Loucy (cell line): ENCODE measurements at regions not wholly inside any gene's neighbourhood (a gene's known extent, or its start where the extent isn't known, plus 50 kb on each side); places are given as distances from the start of the nearest gene placed in this dataset.

Source experiments
- H2AFZ ChIP-seq: fragments of 200-600 bp; sonication (generic); 2 replicates; pipeline ENCODE4 v1.6.0; 2016; ENCODE audit warnings: antibody characterized with exemption, mild to moderate bottlenecking, low read length, moderate library complexity
- H3F3A ChIP-seq: fragments of 200-600 bp; 2 replicates; pipeline ENCODE4 v1.6.0; 2016; ENCODE audit warnings: antibody characterized with exemption, low read depth, mild to moderate bottlenecking
- H3K27me3 ChIP-seq: fragments of 200-600 bp; sonication (generic); 2 replicates; pipeline ENCODE4 v1.6.1; 2014; ENCODE audit warnings: low read length, mild to moderate bottlenecking; ENCODE audit not compliant: insufficient read depth, poor library complexity, severe bottlenecking
- H3K36me3 ChIP-seq: fragments of 200-600 bp; sonication (generic); 2 replicates; pipeline ENCODE4 v1.6.1; 2016; ENCODE audit warnings: low read length; ENCODE audit not compliant: insufficient read depth
- H3K4me1 ChIP-seq: fragments of 200-600 bp; sonication (generic); 2 replicates; pipeline ENCODE4 v1.5.1; 2014; ENCODE audit warnings: low read length, mild to moderate bottlenecking; ENCODE audit not compliant: insufficient read depth, poor library complexity, severe bottlenecking
- H3K4me2 ChIP-seq: fragments of 200-600 bp; sonication (generic); 2 replicates; pipeline ENCODE4 v1.6.0; 2014; ENCODE audit warnings: antibody characterized with exemption, low read length, low read depth, mild to moderate bottlenecking; ENCODE audit not compliant: poor library complexity, severe bottlenecking
- H3K4me3 ChIP-seq: fragments of 200-600 bp; sonication (generic); 2 replicates; pipeline ENCODE4 v1.5.1; 2014; ENCODE audit warnings: low read length, mild to moderate bottlenecking, mixed read lengths; ENCODE audit not compliant: poor library complexity, severe bottlenecking
- H3K79me2 ChIP-seq: fragments of 200-600 bp; sonication (generic); 2 replicates; pipeline ENCODE4 v1.6.1; 2014; ENCODE audit warnings: low read length; ENCODE audit not compliant: insufficient read depth
- H3K9ac ChIP-seq: fragments of 200-600 bp; sonication (generic); 2 replicates; pipeline ENCODE4 v1.6.0; 2014; ENCODE audit warnings: mild to moderate bottlenecking, low read depth, low read length, moderate library complexity; ENCODE audit not compliant: poor library complexity, severe bottlenecking
- H3K9me2 ChIP-seq: fragments of 200-600 bp; sonication (generic); replicated peaks from 2 replicates; pipeline ENCODE4 v1.6.1; 2016; ENCODE audit warnings: low read depth, low read length, mixed read lengths
- H3K9me3 ChIP-seq: fragments of 200-600 bp; sonication (generic); 2 replicates; pipeline ENCODE4 v1.6.1; 2014; ENCODE audit warnings: mild to moderate bottlenecking, antibody characterized with exemption, low read length, low read depth; ENCODE audit not compliant: insufficient read depth
- H4K20me1 ChIP-seq: fragments of 200-600 bp; sonication (generic); 2 replicates; pipeline ENCODE4 v1.6.0; 2014; ENCODE audit warnings: antibody characterized with exemption, low read length, mild to moderate bottlenecking; ENCODE audit not compliant: insufficient read depth, poor library complexity, severe bottlenecking
- EZH2phosphoT487 ChIP-seq: fragments of 200-600 bp; IDR thresholded peaks from 2 replicates; pipeline ENCODE4 v1.6.1; 2018; ENCODE audit warnings: antibody characterized with exemption, mild to moderate bottlenecking, moderate library complexity, borderline replicate concordance
- TF ChIP-seq, protein P1 (sequence below): fragments of 200-600 bp; sonication (generic); conservative IDR thresholded peaks from 2 replicates; pipeline ENCODE4 v1.5.1; 2014; ENCODE audit warnings: mild to moderate bottlenecking, antibody characterized with exemption, low read length

DNA sequence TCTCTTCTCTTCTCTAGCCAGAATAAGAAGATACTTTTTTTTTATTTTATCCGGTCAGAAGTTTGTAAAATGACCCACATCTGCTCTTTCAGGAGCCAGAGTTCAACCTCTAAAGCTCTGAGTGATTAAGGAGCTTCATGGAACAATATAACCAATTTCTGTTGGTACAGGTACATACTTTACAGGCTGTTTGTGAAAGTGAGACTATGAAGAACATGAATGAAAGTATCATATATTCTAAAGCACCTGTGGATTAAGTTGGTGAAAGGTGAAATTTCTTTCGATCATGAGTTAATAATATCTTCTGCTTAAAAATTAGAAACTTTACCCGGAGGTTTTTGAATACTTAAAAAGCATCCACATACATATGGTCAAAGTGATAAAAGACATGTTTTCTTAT lies 65.2 kb downstream of the DMRT2 start:
- TF ChIP-seq, protein P1, sequence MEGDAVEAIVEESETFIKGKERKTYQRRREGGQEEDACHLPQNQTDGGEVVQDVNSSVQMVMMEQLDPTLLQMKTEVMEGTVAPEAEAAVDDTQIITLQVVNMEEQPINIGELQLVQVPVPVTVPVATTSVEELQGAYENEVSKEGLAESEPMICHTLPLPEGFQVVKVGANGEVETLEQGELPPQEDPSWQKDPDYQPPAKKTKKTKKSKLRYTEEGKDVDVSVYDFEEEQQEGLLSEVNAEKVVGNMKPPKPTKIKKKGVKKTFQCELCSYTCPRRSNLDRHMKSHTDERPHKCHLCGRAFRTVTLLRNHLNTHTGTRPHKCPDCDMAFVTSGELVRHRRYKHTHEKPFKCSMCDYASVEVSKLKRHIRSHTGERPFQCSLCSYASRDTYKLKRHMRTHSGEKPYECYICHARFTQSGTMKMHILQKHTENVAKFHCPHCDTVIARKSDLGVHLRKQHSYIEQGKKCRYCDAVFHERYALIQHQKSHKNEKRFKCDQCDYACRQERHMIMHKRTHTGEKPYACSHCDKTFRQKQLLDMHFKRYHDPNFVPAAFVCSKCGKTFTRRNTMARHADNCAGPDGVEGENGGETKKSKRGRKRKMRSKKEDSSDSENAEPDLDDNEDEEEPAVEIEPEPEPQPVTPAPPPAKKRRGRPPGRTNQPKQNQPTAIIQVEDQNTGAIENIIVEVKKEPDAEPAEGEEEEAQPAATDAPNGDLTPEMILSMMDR, result no peak
- TF ChIP-seq EZH2phosphoT487, result no peak
- Histone ChIP-seq H3K9me2 (no peaks in the 10 kb centered on the region), H3K4me3 (no peak overlapping the region), H2AFZ (no peak overlapping the region), H3F3A (no peaks in the 10 kb centered on the region), H3K4me2 (no peak overlapping the region), H3K9me3 (no peaks in the 10 kb centered on the region), H3K9ac (no peak overlapping the region), H3K79me2 (no peaks in the 10 kb centered on the region), H3K36me3 (no peaks in the 10 kb centered on the region), H3K27me3 (no peaks in the 10 kb centered on the region), H4K20me1 (no peaks in the 10 kb centered on the region), H3K4me1 (no peaks in the 10 kb centered on the region)

DNA sequence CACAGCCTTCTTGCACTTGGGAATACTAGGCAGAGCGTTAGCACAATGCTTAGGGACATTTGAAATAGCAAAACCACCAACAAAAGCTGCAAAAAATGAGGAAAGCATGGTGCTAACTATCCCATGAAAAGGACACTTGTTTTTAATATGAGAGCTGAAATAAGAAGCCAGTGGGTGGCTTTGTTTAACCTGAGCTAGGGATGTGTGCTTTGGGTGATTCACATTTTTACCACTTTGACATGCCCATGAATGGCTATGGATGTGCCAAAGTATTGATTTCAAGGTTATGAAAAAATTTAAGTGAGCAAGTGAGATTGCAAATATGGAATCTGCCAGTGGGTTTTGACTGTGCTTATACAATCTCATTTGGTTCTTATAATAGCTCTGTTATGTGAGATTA lies 67.3 kb downstream of the DMRT2 start:
- Histone ChIP-seq H3K9me2 (no peaks in the 10 kb centered on the region), H3K36me3 (no peaks in the 10 kb centered on the region), H3K4me3 (no peak overlapping the region), H3F3A (no peaks in the 10 kb centered on the region), H3K79me2 (no peaks in the 10 kb centered on the region), H3K4me2 (no peak overlapping the region), H3K27me3 (no peaks in the 10 kb centered on the region), H4K20me1 (no peaks in the 10 kb centered on the region), H2AFZ (no peak overlapping the region), H3K9me3 (no peaks in the 10 kb centered on the region), H3K9ac (no peak overlapping the region), H3K4me1 (no peaks in the 10 kb centered on the region)
- TF ChIP-seq, protein P1, result no peak
- TF ChIP-seq EZH2phosphoT487, result no peak

DNA sequence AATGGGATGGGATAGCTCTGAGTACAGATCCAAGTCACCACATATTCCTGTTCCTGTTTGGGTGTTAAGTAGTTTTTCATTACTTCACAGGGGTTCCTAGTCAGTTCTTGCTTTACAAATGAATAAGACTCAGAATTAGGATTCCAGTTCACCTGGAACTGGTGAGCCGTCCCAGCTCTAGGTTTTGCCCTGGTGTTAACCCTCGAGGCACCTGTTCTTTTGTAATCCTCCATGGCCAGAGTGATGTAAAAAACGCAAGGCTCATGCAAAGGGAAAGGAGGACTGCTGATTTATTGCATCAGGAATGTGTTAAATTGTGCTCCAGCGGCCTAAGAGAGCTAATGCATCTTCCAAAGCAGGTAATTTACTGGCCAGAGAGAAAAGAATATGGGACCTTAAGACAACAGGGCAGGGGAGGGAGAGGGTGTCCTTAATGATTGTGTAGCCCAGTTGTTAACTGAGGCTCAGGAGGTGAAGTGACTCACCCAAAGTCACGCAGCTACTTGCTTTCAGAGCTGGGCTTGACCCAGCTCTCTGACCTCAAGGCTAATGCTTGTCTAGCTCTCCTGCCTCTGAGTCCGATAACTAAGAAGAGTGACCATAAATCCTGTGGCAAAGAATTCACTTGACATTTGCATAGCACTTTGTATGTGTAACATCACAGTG lies 70.5 kb downstream of the DMRT2 start:
- Histone ChIP-seq H3K9me3 (no peaks in the 10 kb centered on the region), H2AFZ (no peak overlapping the region), H3K36me3 (no peaks in the 10 kb centered on the region), H3K4me1 (no peaks in the 10 kb centered on the region), H3K4me3 (no peak overlapping the region), H3K4me2 (no peak overlapping the region), H3K79me2 (no peaks in the 10 kb centered on the region), H3K27me3 (no peaks in the 10 kb centered on the region), H3K9me2 (no peaks in the 10 kb centered on the region), H3K9ac (no peak overlapping the region), H4K20me1 (no peaks in the 10 kb centered on the region), H3F3A (no peaks in the 10 kb centered on the region)
- TF ChIP-seq EZH2phosphoT487, result no peak

DNA sequence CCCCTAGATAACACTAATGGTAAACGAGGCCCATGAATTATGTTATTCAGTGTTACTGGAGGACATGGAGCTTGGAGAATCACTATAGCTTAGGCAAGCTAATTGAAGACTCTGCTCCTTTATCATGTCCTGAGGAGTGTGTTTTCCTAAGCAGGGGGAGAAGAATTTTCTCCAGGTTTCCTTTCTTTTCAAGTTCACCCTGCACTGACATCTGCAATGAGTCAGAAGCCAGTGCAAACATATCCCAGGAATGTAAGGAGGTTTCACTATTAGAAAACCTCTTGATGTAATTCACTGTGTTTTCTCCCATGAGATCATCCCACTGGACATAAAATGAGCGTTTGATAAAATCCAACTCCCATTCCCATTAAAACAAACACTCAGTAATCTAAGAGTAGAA lies 75.6 kb downstream of the DMRT2 start:
- H3K9ac ChIP-seq, result no peak overlapping the region
- no peak overlapping the region for H3K4me2 ChIP-seq
- H3K4me3 ChIP-seq, result no peak overlapping the region
- no peak for TF ChIP-seq EZH2phosphoT487
- TF ChIP-seq, protein P1, result no peak
- H3K9me2 ChIP-seq, result no peaks in the 10 kb centered on the region
- H3K9me3 ChIP-seq, result no peaks in the 10 kb centered on the region
- no peaks in the 10 kb centered on the region for H3K79me2 ChIP-seq
- no peak overlapping the region for H2AFZ ChIP-seq
- H3K27me3 ChIP-seq, result no peaks in the 10 kb centered on the region
- no peaks in the 10 kb centered on the region for H3K4me1 ChIP-seq
- H3F3A ChIP-seq, result no peaks in the 10 kb centered on the region
- no peaks in the 10 kb centered on the region for H3K36me3 ChIP-seq
- no peaks in the 10 kb centered on the region for H4K20me1 ChIP-seq
